Loucy (cell line): ENCODE measurements at regions not wholly inside any gene's neighbourhood (a gene's known extent, or its start where the extent isn't known, plus 50 kb on each side); places are given as distances from the start of the nearest gene placed in this dataset.
"Not testable (repeated sequence)": the region's sequence is repeated elsewhere in the genome, so short reads cannot be mapped to it uniquely, and the experiment has no call there.

Experiments
- H2AFZ ChIP-seq: fragments of 200-600 bp; sonication (generic); 2 replicates; pipeline ENCODE4 v1.6.0; 2016; ENCODE audit warnings: antibody characterized with exemption, mild to moderate bottlenecking, low read length, moderate library complexity
- H3F3A ChIP-seq: fragments of 200-600 bp; 2 replicates; pipeline ENCODE4 v1.6.0; 2016; ENCODE audit warnings: antibody characterized with exemption, low read depth, mild to moderate bottlenecking
- H3K27me3 ChIP-seq: fragments of 200-600 bp; sonication (generic); 2 replicates; pipeline ENCODE4 v1.6.1; 2014; ENCODE audit warnings: low read length, mild to moderate bottlenecking; ENCODE audit not compliant: insufficient read depth, poor library complexity, severe bottlenecking
- H3K36me3 ChIP-seq: fragments of 200-600 bp; sonication (generic); 2 replicates; pipeline ENCODE4 v1.6.1; 2016; ENCODE audit warnings: low read length; ENCODE audit not compliant: insufficient read depth
- H3K4me1 ChIP-seq: fragments of 200-600 bp; sonication (generic); 2 replicates; pipeline ENCODE4 v1.5.1; 2014; ENCODE audit warnings: low read length, mild to moderate bottlenecking; ENCODE audit not compliant: insufficient read depth, poor library complexity, severe bottlenecking
- H3K4me2 ChIP-seq: fragments of 200-600 bp; sonication (generic); 2 replicates; pipeline ENCODE4 v1.6.0; 2014; ENCODE audit warnings: antibody characterized with exemption, low read length, low read depth, mild to moderate bottlenecking; ENCODE audit not compliant: poor library complexity, severe bottlenecking
- H3K4me3 ChIP-seq: fragments of 200-600 bp; sonication (generic); 2 replicates; pipeline ENCODE4 v1.5.1; 2014; ENCODE audit warnings: low read length, mild to moderate bottlenecking, mixed read lengths; ENCODE audit not compliant: poor library complexity, severe bottlenecking
- H3K79me2 ChIP-seq: fragments of 200-600 bp; sonication (generic); 2 replicates; pipeline ENCODE4 v1.6.1; 2014; ENCODE audit warnings: low read length; ENCODE audit not compliant: insufficient read depth
- H3K9ac ChIP-seq: fragments of 200-600 bp; sonication (generic); 2 replicates; pipeline ENCODE4 v1.6.0; 2014; ENCODE audit warnings: mild to moderate bottlenecking, low read depth, low read length, moderate library complexity; ENCODE audit not compliant: poor library complexity, severe bottlenecking
- H3K9me2 ChIP-seq: fragments of 200-600 bp; sonication (generic); replicated peaks from 2 replicates; pipeline ENCODE4 v1.6.1; 2016; ENCODE audit warnings: low read depth, low read length, mixed read lengths
- H3K9me3 ChIP-seq: fragments of 200-600 bp; sonication (generic); 2 replicates; pipeline ENCODE4 v1.6.1; 2014; ENCODE audit warnings: mild to moderate bottlenecking, antibody characterized with exemption, low read length, low read depth; ENCODE audit not compliant: insufficient read depth
- H4K20me1 ChIP-seq: fragments of 200-600 bp; sonication (generic); 2 replicates; pipeline ENCODE4 v1.6.0; 2014; ENCODE audit warnings: antibody characterized with exemption, low read length, mild to moderate bottlenecking; ENCODE audit not compliant: insufficient read depth, poor library complexity, severe bottlenecking
- CTCF ChIP-seq: fragments of 200-600 bp; sonication (generic); conservative IDR thresholded peaks from 2 replicates; pipeline ENCODE4 v1.5.1; 2014; ENCODE audit warnings: mild to moderate bottlenecking, antibody characterized with exemption, low read length
- EZH2phosphoT487 ChIP-seq: fragments of 200-600 bp; IDR thresholded peaks from 2 replicates; pipeline ENCODE4 v1.6.1; 2018; ENCODE audit warnings: antibody characterized with exemption, mild to moderate bottlenecking, moderate library complexity, borderline replicate concordance

- H3K27me3 ChIP-seq, H3K4me3 ChIP-seq, H3K36me3 ChIP-seq, H3K4me2 ChIP-seq, H2AFZ ChIP-seq, H3K9me3 ChIP-seq, H3K9me2 ChIP-seq, H3K4me1 ChIP-seq, H3K9ac ChIP-seq, H3F3A ChIP-seq, H4K20me1 ChIP-seq, H3K79me2 ChIP-seq: not testable (repeated sequence)
Observed at GRCh38 chr16:88276123-88276588, 106.6 kb upstream of the ZNF469 start.

GRCh38 chr16:88276591-88276990, 106.2 kb upstream of the ZNF469 start:
- Histone ChIP-seq H2AFZ (no peak overlapping the region), H3K4me1 (no peaks in the 10 kb centered on the region), H3K27me3 (no peaks in the 10 kb centered on the region), H3K4me2 (no peak overlapping the region), H3K9ac (no peak overlapping the region), H4K20me1 (no peaks in the 10 kb centered on the region), H3K9me3 (no peaks in the 10 kb centered on the region), H3K79me2 (no peaks in the 10 kb centered on the region), H3K9me2 (no peaks in the 10 kb centered on the region), H3K36me3 (no peaks in the 10 kb centered on the region), H3K4me3 (no peak overlapping the region), H3F3A (no peaks in the 10 kb centered on the region)
- TF ChIP-seq EZH2phosphoT487, result no peak
- TF ChIP-seq CTCF, result no peak

- Histone ChIP-seq H3K27me3 (no peaks in the 10 kb centered on the region), H3K9ac (no peak overlapping the region), H3K9me2 (no peaks in the 10 kb centered on the region), H3K9me3 (no peaks in the 10 kb centered on the region), H3K36me3 (no peaks in the 10 kb centered on the region), H3F3A (no peaks in the 10 kb centered on the region), H3K79me2 (no peaks in the 10 kb centered on the region), H3K4me2 (no peak overlapping the region), H3K4me1 (no peaks in the 10 kb centered on the region), H2AFZ (no peak overlapping the region), H4K20me1 (no peaks in the 10 kb centered on the region), H3K4me3 (no peak overlapping the region)
- TF ChIP-seq CTCF (no peak), EZH2phosphoT487 (no peak)
Observed at GRCh38 chr16:88279998-88280397, 102.8 kb upstream of the ZNF469 start.

- no peaks in the 10 kb centered on the region for H3K27me3 ChIP-seq
- no peaks in the 10 kb centered on the region for H4K20me1 ChIP-seq
- no peaks in the 10 kb centered on the region for H3K36me3 ChIP-seq
- H3K79me2 ChIP-seq, result no peaks in the 10 kb centered on the region
- H3K4me2 ChIP-seq, result no peak overlapping the region
- no peak overlapping the region for H3K9ac ChIP-seq
- no peaks in the 10 kb centered on the region for H3K4me1 ChIP-seq
- no peaks in the 10 kb centered on the region for H3F3A ChIP-seq
- H3K4me3 ChIP-seq, result no peak overlapping the region
- no peaks in the 10 kb centered on the region; the same call in 1 of the 2 replicates for H3K9me3 ChIP-seq
- no peaks in the 10 kb centered on the region for H3K9me2 ChIP-seq
- TF ChIP-seq CTCF (no peak), EZH2phosphoT487 (no peak)
- no peak overlapping the region for H2AFZ ChIP-seq
Observed at GRCh38 chr16:88281858-88282563, 100.7 kb upstream of the ZNF469 start.
